ENCODE measurements at regions not wholly inside any gene's neighbourhood (a gene's known extent, or its start where the extent isn't known, plus 50 kb on each side); places are given as distances from the start of the nearest gene placed in this dataset.

DNA sequence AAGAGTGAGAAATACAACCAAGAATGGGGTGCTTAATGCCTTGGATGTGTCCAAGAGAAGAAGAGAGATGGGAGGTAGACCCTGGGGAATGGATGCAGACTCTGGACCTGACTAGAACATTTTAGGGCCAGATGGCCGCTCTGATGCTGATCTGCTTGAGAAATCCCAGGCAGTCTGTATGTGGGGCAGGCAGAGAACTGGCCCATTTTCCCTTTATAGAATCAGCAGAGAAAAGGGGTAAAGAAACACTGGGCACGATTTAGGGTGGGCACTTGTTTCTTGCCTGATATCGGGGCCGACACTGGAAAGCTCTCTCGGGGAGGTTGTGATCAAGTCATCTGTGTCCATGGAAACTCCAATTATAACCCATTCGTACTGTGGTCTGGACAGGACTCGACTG is 118.5 kb upstream of the FSTL4 start:
- H3K14ac ChIP-seq (ENCODE audit: low read length in 2 of 2) = no peak overlapping the region
- no peak overlapping the region for H3K4me3 ChIP-seq (ENCODE audit: insufficient read depth in 1 of 2, low read depth in 1 of 2, low read length in 2 of 2)
- no peak overlapping the region for H2AFZ ChIP-seq (ENCODE audit: low read depth, low read length)
- H2BK5ac ChIP-seq (ENCODE audit: low read depth, low read length, poor library complexity, severe bottlenecking) = no peak overlapping the region
- no peak overlapping the region for H2BK15ac ChIP-seq (ENCODE audit: low read depth, poor library complexity, severe bottlenecking)
- H3K4me2 ChIP-seq (ENCODE audit: low read length, poor library complexity, severe bottlenecking) = no peak overlapping the region
- peaks cover 0 to 67% of the 10 kb centered on the region in 2 experiments for H3K27me3 ChIP-seq (ENCODE audit: control insufficient read depth in 1 of 2, insufficient read depth in 1 of 2, low read length in 2 of 2)
- no peak for DNase-seq
- no peak overlapping the region for H4K8ac ChIP-seq (ENCODE audit: low read length)
- H3K79me1 ChIP-seq (replicated peaks; ENCODE audit: low read length, poor library complexity, severe bottlenecking) = no peaks in the 10 kb centered on the region
- WGBS = 90% methylated on average over 7 of the region's 7 CpGs
- no peak overlapping the region for H4K91ac ChIP-seq (ENCODE audit: low read length)
- no peaks in the 10 kb centered on the region for H3K36me3 ChIP-seq (ENCODE audit: control insufficient read depth in 1 of 2, insufficient read depth in 2 of 2, low read depth in 1 of 2, low read length in 2 of 2)
- H2AK5ac ChIP-seq (ENCODE audit: low read length, severe bottlenecking) = no peak overlapping the region
- H3K27ac ChIP-seq (ENCODE audit: low read length, poor library complexity, severe bottlenecking) = no peak overlapping the region
- H3K4ac ChIP-seq (ENCODE audit: low read depth in 1 of 2, low read length in 2 of 2) = no peak overlapping the region
- no peak overlapping the region for H2BK120ac ChIP-seq (ENCODE audit: low read depth, low read length)
- H3K4me1 ChIP-seq (ENCODE audit: control insufficient read depth, insufficient read depth, low read depth, low read length) = no peaks in the 10 kb centered on the region
- H3K9ac ChIP-seq (ENCODE audit: low read length) = no peak overlapping the region
- no peak overlapping the region for H3K18ac ChIP-seq (ENCODE audit: low read depth in 1 of 2, low read length in 2 of 2)
- H3K9me3 ChIP-seq (ENCODE audit: control insufficient read depth, low read length) = peaks cover 19% of the 10 kb centered on the region
- no peak overlapping the region for H2BK12ac ChIP-seq (ENCODE audit: low read length in 2 of 2)
- H3K23ac ChIP-seq (ENCODE audit: low read length in 2 of 2) = no peak overlapping the region

DNA sequence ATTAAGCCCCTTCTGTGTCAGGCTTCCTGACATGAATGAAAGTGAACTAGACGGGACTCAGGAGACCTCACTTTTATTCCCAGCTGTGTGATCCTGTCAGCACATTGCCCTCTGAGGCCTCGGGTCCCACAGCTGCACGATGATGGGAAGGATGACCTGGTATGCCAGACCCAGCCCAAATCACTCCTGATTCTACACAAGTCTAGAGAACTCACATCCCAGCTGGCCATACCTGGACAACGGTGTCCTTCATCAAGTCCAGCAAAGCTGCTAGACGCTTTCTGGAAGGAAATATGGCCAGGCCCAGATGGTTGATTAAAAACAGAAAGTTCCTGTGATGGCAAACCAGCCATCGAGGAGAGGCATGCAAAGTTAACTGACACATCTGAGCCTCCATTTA is 118.0 kb upstream of the FSTL4 start:
- H3K23ac ChIP-seq (ENCODE audit: low read length in 2 of 2) = no peak overlapping the region
- no peak overlapping the region for H3K9ac ChIP-seq (ENCODE audit: low read length)
- no peak for DNase-seq

DNA sequence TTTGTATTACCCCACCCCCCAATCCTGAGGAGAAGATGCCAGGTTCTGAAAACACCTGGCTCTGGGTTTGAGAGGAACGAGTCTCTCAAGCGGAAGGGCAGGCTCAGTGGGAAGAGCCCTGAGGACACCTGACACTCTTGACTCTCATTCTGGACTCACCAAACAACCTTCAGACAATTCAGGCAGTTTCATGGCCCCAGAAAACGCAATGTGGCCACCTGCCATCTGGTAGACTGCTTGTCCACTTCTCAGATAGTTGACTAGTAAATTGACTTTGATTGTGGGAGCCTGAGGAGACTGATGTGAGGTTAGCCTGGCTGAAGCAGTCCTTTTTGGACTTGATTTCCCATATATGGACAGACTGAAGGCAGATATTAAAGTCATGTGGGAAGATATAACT is 117.5 kb upstream of the FSTL4 start:
- Histone ChIP-seq H3K4me1 (ENCODE audit: control insufficient read depth, insufficient read depth, low read depth, low read length) (no peaks in the 10 kb centered on the region), H3K14ac (ENCODE audit: low read length in 2 of 2) (no peak overlapping the region), H3K79me1 (replicated peaks; ENCODE audit: low read length, poor library complexity, severe bottlenecking) (no peaks in the 10 kb centered on the region), H3K18ac (ENCODE audit: low read depth in 1 of 2, low read length in 2 of 2) (no peak overlapping the region), H3K27me3 (ENCODE audit: control insufficient read depth in 1 of 2, insufficient read depth in 1 of 2, low read length in 2 of 2) (peaks cover 0 to 78% of the 10 kb centered on the region in 2 experiments), H2AFZ (ENCODE audit: low read depth, low read length) (no peak overlapping the region), H3K23ac (ENCODE audit: low read length in 2 of 2) (no peak overlapping the region), H3K9ac (ENCODE audit: low read length) (no peak overlapping the region), H3K27ac (ENCODE audit: low read length, poor library complexity, severe bottlenecking) (no peak overlapping the region), H4K8ac (ENCODE audit: low read length) (no peak overlapping the region), H2BK120ac (ENCODE audit: low read depth, low read length) (no peak overlapping the region), H2BK12ac (ENCODE audit: low read length in 2 of 2) (no peak overlapping the region), H2BK15ac (ENCODE audit: low read depth, poor library complexity, severe bottlenecking) (no peak overlapping the region), H3K4me3 (ENCODE audit: insufficient read depth in 1 of 2, low read depth in 1 of 2, low read length in 2 of 2) (no peak overlapping the region), H3K36me3 (ENCODE audit: control insufficient read depth in 1 of 2, insufficient read depth in 2 of 2, low read depth in 1 of 2, low read length in 2 of 2) (no peaks in the 10 kb centered on the region), H3K4me2 (ENCODE audit: low read length, poor library complexity, severe bottlenecking) (no peak overlapping the region), H2BK5ac (ENCODE audit: low read depth, low read length, poor library complexity, severe bottlenecking) (no peak overlapping the region), H2AK5ac (ENCODE audit: low read length, severe bottlenecking) (no peak overlapping the region), H3K9me3 (ENCODE audit: control insufficient read depth, low read length) (peaks cover 19% of the 10 kb centered on the region), H4K91ac (ENCODE audit: low read length) (no peak overlapping the region), H3K4ac (ENCODE audit: low read depth in 1 of 2, low read length in 2 of 2) (no peak overlapping the region)
- WGBS = 73% methylated on average over 3 of the region's 3 CpGs
- no peak for DNase-seq

More for the DNA sequence above, 118.0 kb upstream of the FSTL4 start:
- no peak overlapping the region for H4K8ac ChIP-seq (ENCODE audit: low read length)
- H3K36me3 ChIP-seq (ENCODE audit: control insufficient read depth in 1 of 2, insufficient read depth in 2 of 2, low read depth in 1 of 2, low read length in 2 of 2) = no peaks in the 10 kb centered on the region
- H3K4me1 ChIP-seq (ENCODE audit: control insufficient read depth, insufficient read depth, low read depth, low read length) = no peaks in the 10 kb centered on the region
- H3K9me3 ChIP-seq (ENCODE audit: control insufficient read depth, low read length) = peaks cover 19% of the 10 kb centered on the region
- H2AK5ac ChIP-seq (ENCODE audit: low read length, severe bottlenecking) = no peak overlapping the region
- H3K4me3 ChIP-seq (ENCODE audit: insufficient read depth in 1 of 2, low read depth in 1 of 2, low read length in 2 of 2) = no peak overlapping the region
- no peak overlapping the region for H3K18ac ChIP-seq (ENCODE audit: low read depth in 1 of 2, low read length in 2 of 2)
- H2BK15ac ChIP-seq (ENCODE audit: low read depth, poor library complexity, severe bottlenecking) = no peak overlapping the region
- no peak overlapping the region for H3K27ac ChIP-seq (ENCODE audit: low read length, poor library complexity, severe bottlenecking)
- H2AFZ ChIP-seq (ENCODE audit: low read depth, low read length) = no peak overlapping the region
- H3K27me3 ChIP-seq (ENCODE audit: control insufficient read depth in 1 of 2, insufficient read depth in 1 of 2, low read length in 2 of 2) = peaks cover 0 to 72% of the 10 kb centered on the region in 2 experiments
- WGBS = 76% methylated on average over 6 of the region's 6 CpGs
- no peak overlapping the region for H4K91ac ChIP-seq (ENCODE audit: low read length)
- no peaks in the 10 kb centered on the region for H3K79me1 ChIP-seq (replicated peaks; ENCODE audit: low read length, poor library complexity, severe bottlenecking)
- no peak overlapping the region for H3K4me2 ChIP-seq (ENCODE audit: low read length, poor library complexity, severe bottlenecking)
- H3K4ac ChIP-seq (ENCODE audit: low read depth in 1 of 2, low read length in 2 of 2) = no peak overlapping the region
- H3K14ac ChIP-seq (ENCODE audit: low read length in 2 of 2) = no peak overlapping the region
- H2BK5ac ChIP-seq (ENCODE audit: low read depth, low read length, poor library complexity, severe bottlenecking) = no peak overlapping the region
- no peak overlapping the region for H2BK120ac ChIP-seq (ENCODE audit: low read depth, low read length)
- no peak overlapping the region for H2BK12ac ChIP-seq (ENCODE audit: low read length in 2 of 2)

DNA sequence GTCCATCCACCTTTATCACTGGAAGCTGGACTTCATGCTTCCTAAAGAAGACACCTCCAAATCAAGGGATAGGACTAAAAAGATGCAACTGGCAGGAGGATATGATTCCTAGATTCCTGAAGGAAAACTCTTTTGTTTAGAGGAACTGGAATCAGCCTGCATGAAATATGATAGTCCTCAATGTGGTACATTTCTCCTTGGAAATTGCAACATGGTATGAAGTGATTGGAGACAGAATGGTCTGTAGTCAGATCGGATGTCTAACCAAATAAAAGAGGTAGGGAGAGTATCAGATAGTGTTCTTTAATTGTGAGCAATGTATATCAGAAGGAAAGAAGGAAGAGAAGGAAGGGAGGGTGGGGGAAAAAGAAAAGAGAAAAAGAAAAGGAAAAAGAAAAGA is 116.1 kb upstream of the FSTL4 start:
- Histone ChIP-seq H3K27me3 (ENCODE audit: control insufficient read depth in 1 of 2, insufficient read depth in 1 of 2, low read length in 2 of 2) (peaks cover 0 to 81% of the 10 kb centered on the region in 2 experiments), H2BK5ac (ENCODE audit: low read depth, low read length, poor library complexity, severe bottlenecking) (no peak overlapping the region)
- 84% methylated on average over 1 of the region's 1 CpG for WGBS

More for the DNA sequence above, 116.1 kb upstream of the FSTL4 start:
- Histone ChIP-seq H3K23ac (ENCODE audit: low read length in 2 of 2) (no peak overlapping the region), H3K4ac (ENCODE audit: low read depth in 1 of 2, low read length in 2 of 2) (no peak overlapping the region), H4K91ac (ENCODE audit: low read length) (no peak overlapping the region), H3K4me3 (ENCODE audit: insufficient read depth in 1 of 2, low read depth in 1 of 2, low read length in 2 of 2) (no peak overlapping the region), H2BK15ac (ENCODE audit: low read depth, poor library complexity, severe bottlenecking) (no peak overlapping the region), H3K27ac (ENCODE audit: low read length, poor library complexity, severe bottlenecking) (no peak overlapping the region), H3K36me3 (ENCODE audit: control insufficient read depth in 1 of 2, insufficient read depth in 2 of 2, low read depth in 1 of 2, low read length in 2 of 2) (no peaks in the 10 kb centered on the region), H3K14ac (ENCODE audit: low read length in 2 of 2) (no peak overlapping the region), H2AFZ (ENCODE audit: low read depth, low read length) (no peak overlapping the region), H3K79me1 (replicated peaks; ENCODE audit: low read length, poor library complexity, severe bottlenecking) (no peaks in the 10 kb centered on the region), H3K9me3 (ENCODE audit: control insufficient read depth, low read length) (peaks cover 25% of the 10 kb centered on the region), H4K8ac (ENCODE audit: low read length) (no peak overlapping the region), H3K4me2 (ENCODE audit: low read length, poor library complexity, severe bottlenecking) (no peak overlapping the region), H2BK12ac (ENCODE audit: low read length in 2 of 2) (no peak overlapping the region), H2BK120ac (ENCODE audit: low read depth, low read length) (no peak overlapping the region), H3K4me1 (ENCODE audit: control insufficient read depth, insufficient read depth, low read depth, low read length) (no peaks in the 10 kb centered on the region), H2AK5ac (ENCODE audit: low read length, severe bottlenecking) (no peak overlapping the region), H3K9ac (ENCODE audit: low read length) (no peak overlapping the region), H3K18ac (ENCODE audit: low read depth in 1 of 2, low read length in 2 of 2) (no peak overlapping the region)
- no peak for DNase-seq
